ENCODE measurements at regions not wholly inside any gene's neighbourhood (a gene's known extent, or its start where the extent isn't known, plus 50 kb on each side); places are given as distances from the start of the nearest gene placed in this dataset.

DNA sequence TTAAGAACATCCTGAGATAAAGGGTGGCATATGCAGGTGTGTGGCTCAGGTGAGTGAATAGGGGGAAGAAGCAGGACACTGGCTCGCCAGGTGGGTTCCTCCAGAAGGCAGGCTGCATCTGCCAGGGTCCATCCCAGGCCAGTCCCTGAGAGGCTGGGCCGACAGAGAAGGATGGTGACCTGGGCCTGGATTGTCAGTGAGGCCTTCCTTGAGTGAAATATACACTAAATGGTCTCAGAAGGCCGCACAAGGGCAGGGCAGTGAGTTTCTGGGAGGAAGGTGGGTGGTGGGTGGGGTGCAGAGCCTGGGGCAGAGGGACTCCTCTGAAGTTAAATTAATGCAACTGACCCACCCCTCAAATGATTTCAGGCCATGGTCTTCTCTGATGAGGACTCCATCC is 182.1 kb downstream of the ANKRD30B start (continued):
- no peak for TF ChIP-seq ZHX2 (IDR thresholded peaks at IDR 0.05; ENCODE audit: low read depth)
- TF ChIP-seq ZHX2 (CRISPR knock-in tag; IDR thresholded peaks at IDR 0.05; ENCODE audit: borderline replicate concordance): no peak

DNA sequence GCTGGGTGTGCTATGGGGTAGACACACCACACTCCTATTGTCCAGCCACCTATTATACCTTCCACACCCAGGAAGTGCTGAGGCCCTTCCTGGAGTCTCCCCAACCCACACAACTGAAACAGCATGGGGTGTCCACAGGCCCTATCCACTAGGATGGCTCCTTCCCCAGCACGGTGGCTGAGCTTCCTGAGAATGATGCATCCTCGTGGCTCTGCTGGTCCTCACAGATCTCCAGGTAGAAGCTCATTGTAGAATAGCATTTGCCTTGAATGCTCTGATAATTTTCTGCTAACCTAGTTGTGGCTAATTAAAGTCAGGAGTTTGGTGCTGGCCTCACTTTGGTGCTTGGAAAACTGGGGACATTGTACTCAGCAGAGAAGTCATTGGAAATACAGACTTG is 182.6 kb downstream of the ANKRD30B start:
- WGBS (ENCODE audit: low lambda C conversion rate): 20% methylated on average over 1 of the region's 2 CpGs
- ATAC-seq (no peak), DNase-seq (ENCODE audit: low spot score) (no peak), FAIRE-seq (no peak)
- TF ChIP-seq EEA1 (CRISPR knock-in tag; IDR thresholded peaks at IDR 0.05; ENCODE audit: borderline replicate concordance) (no peak), E2F1 (CRISPR knock-in tag; IDR thresholded peaks at IDR 0.05) (no peak), NR2F6 (IDR thresholded peaks at IDR 0.05) (no peak), NR2F6 (CRISPR knock-in tag; IDR thresholded peaks at IDR 0.05) (no peak), ZNF143 (CRISPR knock-in tag; IDR thresholded peaks at IDR 0.05) (no peak)
- intact Hi-C loops (cut with micrococcal nuclease; ENCODE audit: unreplicated experiment): no loop called here
- Histone ChIP-seq H3K79me2 (ENCODE audit: insufficient read depth, low read length) (no peaks in the 10 kb centered on the region), H3K9ac (ENCODE audit: insufficient read depth, low read depth, low read length) (no peak overlapping the region), H3K36me3 (replicated peaks in 1 of 2; ENCODE audit: control insufficient read depth in 1 of 2, insufficient read depth in 2 of 2, low read length in 2 of 2) (no peaks in the 10 kb centered on the region), H2AFZ (ENCODE audit: low read length) (no peak overlapping the region), H4K20me1 (ENCODE audit: insufficient read depth, low read length) (no peaks in the 10 kb centered on the region), H3K27ac (ENCODE audit: extremely low read length, insufficient read depth, low read length) (no peak overlapping the region), H3K27me3 (ENCODE audit: control insufficient read depth in 1 of 2, insufficient read depth in 2 of 2, low read length in 2 of 2) (no peaks in the 10 kb centered on the region; a peak in 1 of 5 replicates), H3K4me1 (ENCODE audit: insufficient read depth, low read length) (no peaks in the 10 kb centered on the region), H3K4me2 (ENCODE audit: low read depth, low read length) (no peak overlapping the region), H3K4me3 (replicated peaks in 1 of 3; ENCODE audit: insufficient read depth in 1 of 3, low read depth in 2 of 3, low read length in 3 of 3) (no peak overlapping the region), H3K9me3 (ENCODE audit: low read length) (no peaks in the 10 kb centered on the region)
- in situ Hi-C loops (cut with HindIII; ENCODE audit: extremely low pct_ligation_motif_present, low pct_unique_long_range_greater_than_20kb): no loop called here
- no TSS peak for BruUV-seq (replicated peaks)
- ChIA-PET POLR2A (no interaction called here), CTCF (ENCODE audit: low intra/inter-chr PET ratio, low total read pairs) (no interaction called here)
